HepG2 (cell line): ENCODE measurements at regions not wholly inside any gene's neighbourhood (a gene's known extent, or its start where the extent isn't known, plus 50 kb on each side); places are given as distances from the start of the nearest gene placed in this dataset.

Source experiments
- ATAC-seq: fragments of 200-7000 bp; cut with Tn5 transposase; 3 replicates; pipeline ENCODE4 v1.9.1; 2020; ENCODE audit warnings: mild to moderate bottlenecking, moderate library complexity
- BruUV-seq: library from RNA; stranded (reverse); fragments of 400-500 nt; replicated peaks from 2 replicates; lab custom pipeline; 2021; lab: Mats Ljungman, UMichigan
- CTCF ChIA-PET: fragments of 300-600 bp; formaldehyde crosslinking; extraction: SDS; loops from one replicate; lab custom pipeline; 2021; ENCODE audit warnings: low total read pairs, inconsistent platforms, low intra/inter-chr PET ratio; lab: Yijun Ruan, JAX
- POLR2A ChIA-PET: fragments of 350-600 bp; sonication (Branson Sonifier 250); formaldehyde crosslinking; loops from one replicate; lab custom pipeline; 2020; ENCODE audit warnings: antibody characterized with exemption, inconsistent platforms; lab: Yijun Ruan, JAX
- DNase-seq: peaks from one replicate; pipeline ENCODE4 v3.0.0-alpha.2; 2015; ENCODE audit warnings: low spot score
- FAIRE-seq: peaks from 3 replicates; lab custom pipeline; 2011; peaks lifted over from hg19 to GRCh38; lab: Jason Lieb, UNC
- H2AFZ ChIP-seq: one replicate; pipeline ENCODE4 v1.6.1; 2011; ENCODE audit warnings: low read length, inconsistent platforms
- H3K27ac ChIP-seq: fragments of 300-600 bp; 3 replicates; pipeline ENCODE4 v1.8.0; 2011; ENCODE audit warnings: mixed run types, mild to moderate bottlenecking, mixed read lengths, low read length, inconsistent platforms; ENCODE audit not compliant: insufficient read depth; ENCODE audit errors: extremely low read length
- H3K27me3 ChIP-seq, 2 experiments: fragments of 200-600 bp in 1 of 2; 2 replicates in 1 of 2; 3 replicates in 1 of 2; pipeline versions ENCODE4 v1.6.0 to v1.8.0; 2011; ENCODE audit warnings: low read length in 2 of 2, mild to moderate bottlenecking in 2 of 2, moderate library complexity in 2 of 2, inconsistent platforms in 1 of 2; ENCODE audit not compliant: insufficient read depth in 2 of 2, control insufficient read depth in 1 of 2
- H3K36me3 ChIP-seq, 2 experiments: fragments of 200-600 bp in 1 of 2; replicated peaks in 1 of 2; 2 replicates in 1 of 2; 3 replicates in 1 of 2; pipeline versions ENCODE4 v1.5.1 to v1.8.0; 2011; ENCODE audit warnings: low read length in 2 of 2, inconsistent platforms in 1 of 2; ENCODE audit not compliant: insufficient read depth in 2 of 2, control insufficient read depth in 1 of 2
- H3K4me1 ChIP-seq: 2 replicates; pipeline ENCODE4 v1.5.1; 2012; ENCODE audit warnings: low read length, inconsistent platforms; ENCODE audit not compliant: insufficient read depth
- H3K4me2 ChIP-seq: 2 replicates; pipeline ENCODE4 v1.6.0; 2011; ENCODE audit warnings: low read depth, low read length, inconsistent platforms
- H3K4me3 ChIP-seq, 3 experiments: fragments of 200-600 bp in 1 of 3; sonication (generic), shearing (Covaris generic) in 1 of 3; replicated peaks in 1 of 3; 2 replicates each; pipeline ENCODE4 v1.5.1; 2011 to 2016; ENCODE audit warnings: low read length in 3 of 3, inconsistent platforms in 2 of 3, low read depth in 2 of 3, mild to moderate bottlenecking in 2 of 3, control low read depth in 1 of 3, mixed read lengths in 1 of 3; ENCODE audit not compliant: insufficient read depth in 1 of 3
- H3K79me2 ChIP-seq: one replicate; pipeline ENCODE4 v1.6.1; 2011; ENCODE audit warnings: low read length, inconsistent platforms; ENCODE audit not compliant: insufficient read depth
- H3K9ac ChIP-seq: 2 replicates; pipeline ENCODE4 v1.6.0; 2011; ENCODE audit warnings: mild to moderate bottlenecking, low read depth, low read length, inconsistent platforms; ENCODE audit not compliant: insufficient read depth
- H3K9me3 ChIP-seq: 2 replicates; pipeline ENCODE4 v1.5.1; 2012; ENCODE audit warnings: mild to moderate bottlenecking, low read length
- H4K20me1 ChIP-seq: 2 replicates; pipeline ENCODE4 v1.6.0; 2011; ENCODE audit warnings: inconsistent platforms, mild to moderate bottlenecking, low read length, moderate library complexity; ENCODE audit not compliant: insufficient read depth
- CEBPB ChIP-seq: IDR thresholded peaks from 2 replicates; pipeline ENCODE4 v1.6.1; 2011; ENCODE audit warnings: low read depth, low read length, improper control_type of control experiment, borderline replicate concordance
- FOXM1 ChIP-seq: sonication (generic); formaldehyde crosslinking; IDR thresholded peaks from 2 replicates; pipeline ENCODE4 v1.5.0; 2020; ENCODE audit warnings: missing genetic modification reagents
- MAFF ChIP-seq: IDR thresholded peaks from 2 replicates; pipeline ENCODE4 v1.6.1; 2011; ENCODE audit warnings: low read depth, low read length, improper control_type of control experiment
- MAFK ChIP-seq, 2 experiments: IDR thresholded peaks in 1 of 2; conservative IDR thresholded peaks in 1 of 2; 2 replicates each; pipeline ENCODE4 v1.6.1; 2011; ENCODE audit warnings: improper control_type of control experiment in 2 of 2, low read length in 2 of 2
- NCOA1 ChIP-seq: sonication (generic); formaldehyde crosslinking; IDR thresholded peaks from 2 replicates; pipeline ENCODE4 v1.9.0; 2021; ENCODE audit warnings: missing genetic modification reagents
- ONECUT2 ChIP-seq: sonication (generic); formaldehyde crosslinking; IDR thresholded peaks from 2 replicates; pipeline ENCODE4 v1.4.0; 2020; ENCODE audit warnings: missing genetic modification reagents
- REPIN1 ChIP-seq: sonication (generic); formaldehyde crosslinking; IDR thresholded peaks from 2 replicates; pipeline ENCODE4 v1.8.0; 2022; ENCODE audit warnings: missing genetic modification reagents, low read depth, mild to moderate bottlenecking, borderline replicate concordance
- RXRB ChIP-seq: IDR thresholded peaks from 2 replicates; pipeline ENCODE4 v1.6.1; 2016; ENCODE audit warnings: borderline replicate concordance, missing genetic modification reagents, missing compliant biosample characterization
- SMYD3 ChIP-seq: sonication (generic); formaldehyde crosslinking; IDR thresholded peaks from 2 replicates; pipeline ENCODE4 v1.8.1; 2023; ENCODE audit warnings: mild to moderate bottlenecking, missing genetic modification reagents
- TBX2 ChIP-seq: sonication (generic); formaldehyde crosslinking; IDR thresholded peaks from 2 replicates; pipeline ENCODE4 v1.5.0; 2020; ENCODE audit warnings: missing genetic modification reagents, mild to moderate bottlenecking, borderline replicate concordance
- TEAD3 ChIP-seq: optimal IDR thresholded peaks from 2 replicates; pipeline ENCODE3; 2016; ENCODE audit warnings: borderline replicate concordance
- YY1 ChIP-seq: IDR thresholded peaks from 2 replicates; pipeline ENCODE4 v1.6.1; 2011; ENCODE audit warnings: low read length, low read depth, moderate library complexity, mild to moderate bottlenecking; ENCODE audit not compliant: insufficient read depth, insufficient replicate concordance
- ZNF501 ChIP-seq: sonication (generic); formaldehyde crosslinking; IDR thresholded peaks from 2 replicates; pipeline ENCODE4 v1.5.1; 2020; ENCODE audit warnings: mild to moderate bottlenecking, moderate library complexity, missing genetic modification reagents
- ZNF615 ChIP-seq: sonication (generic); formaldehyde crosslinking; IDR thresholded peaks from 2 replicates; pipeline ENCODE4 v1.5.0; 2020; ENCODE audit warnings: mild to moderate bottlenecking, missing genetic modification reagents, borderline replicate concordance
- ZNF879 ChIP-seq: sonication (generic); formaldehyde crosslinking; IDR thresholded peaks from 2 replicates; pipeline ENCODE4 v1.8.1; 2023; ENCODE audit warnings: missing genetic modification reagents
- ZSCAN21 ChIP-seq: sonication (generic); formaldehyde crosslinking; IDR thresholded peaks from 2 replicates; pipeline ENCODE4 v1.8.0; 2022; ENCODE audit warnings: mild to moderate bottlenecking, missing genetic modification reagents, moderate library complexity, borderline replicate concordance
- WGBS: methylation state at CpG from one replicate; pipeline ENCODE4 v1.1.6; 2017; ENCODE audit warnings: low lambda C conversion rate; 5-methylcytosine and 5-hydroxymethylcytosine counted together
- in situ Hi-C: cut with HindIII; loops from 2 replicates; pipeline ENCODE4 v1.10.0; 2017; ENCODE audit warnings: low pct_unique_long_range_greater_than_20kb; ENCODE audit not compliant: extremely low pct_ligation_motif_present
- intact Hi-C: fragments of 100-400 bp; cut with micrococcal nuclease; formaldehyde crosslinking; loops from one replicate; pipeline ENCODE4 v1.10.0; 2022; ENCODE audit not compliant: unreplicated experiment
- TF ChIP-seq, protein P1 (sequence below): sonication (generic); formaldehyde crosslinking; IDR thresholded peaks from 2 replicates; pipeline ENCODE4 v1.4.0; 2020; ENCODE audit warnings: missing genetic modification reagents
- TF ChIP-seq, protein P2 (sequence below): sonication (generic); formaldehyde crosslinking; IDR thresholded peaks from 2 replicates; pipeline ENCODE4 v1.8.1; 2023; ENCODE audit warnings: mild to moderate bottlenecking, missing genetic modification reagents

DNA sequence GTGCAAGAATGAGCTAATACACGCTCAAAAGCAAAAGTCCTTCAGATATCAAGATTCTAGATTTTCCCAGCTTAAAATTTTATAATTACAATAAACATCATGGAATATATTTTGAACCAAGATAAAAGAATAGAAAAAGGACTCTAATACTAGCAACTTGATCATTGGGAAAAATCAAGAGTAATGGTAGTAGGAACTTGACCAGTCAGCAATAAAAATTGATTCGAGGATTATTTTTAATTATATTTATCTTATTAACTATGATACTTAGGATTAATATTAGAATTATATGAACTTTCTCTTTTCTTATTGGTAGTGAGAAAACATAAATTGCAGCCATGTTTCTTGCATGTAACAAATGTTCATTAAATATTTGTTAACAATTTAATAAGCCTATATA lies 152.0 kb downstream of the GNAI1 start:
- no peak for DNase-seq
- intact Hi-C loops (no loop called here), in situ Hi-C loops (loop anchor here (10.0 kb wide), 2 partner anchors 152 to 232 kb away; partner anchors contain the start of gene GNAI1)
- no peak for ATAC-seq
- Histone ChIP-seq H3K27me3 (no peaks in the 10 kb centered on the region), H3K4me3 (no peak overlapping the region), H2AFZ (no peak overlapping the region), H3K4me1 (no peaks in the 10 kb centered on the region), H3K9ac (no peak overlapping the region), H3K27ac (no peak overlapping the region), H3K4me2 (no peak overlapping the region), H3K79me2 (no peaks in the 10 kb centered on the region), H4K20me1 (no peaks in the 10 kb centered on the region), H3K9me3 (no peaks in the 10 kb centered on the region), H3K36me3 (no peaks in the 10 kb centered on the region)
- no TSS peak for BruUV-seq
- TF ChIP-seq MAFF: peak; percentile 62
- no peak for TF ChIP-seq TBX2 (CRISPR knock-in tag)
- TF ChIP-seq MAFK (conservative IDR thresholded peaks at IDR 0.05 in 1 of 2, IDR thresholded peaks at IDR 0.05 in 1 of 2; ENCODE audit: low read length in 2 of 2): peak; percentile 47 to 74; a peak in 3 of 4 replicates
- CTCF ChIA-PET: no interaction called here
- POLR2A ChIA-PET: no interaction called here
- WGBS: 29% methylated on average over 2 of the region's 2 CpGs
- no peak for FAIRE-seq

DNA sequence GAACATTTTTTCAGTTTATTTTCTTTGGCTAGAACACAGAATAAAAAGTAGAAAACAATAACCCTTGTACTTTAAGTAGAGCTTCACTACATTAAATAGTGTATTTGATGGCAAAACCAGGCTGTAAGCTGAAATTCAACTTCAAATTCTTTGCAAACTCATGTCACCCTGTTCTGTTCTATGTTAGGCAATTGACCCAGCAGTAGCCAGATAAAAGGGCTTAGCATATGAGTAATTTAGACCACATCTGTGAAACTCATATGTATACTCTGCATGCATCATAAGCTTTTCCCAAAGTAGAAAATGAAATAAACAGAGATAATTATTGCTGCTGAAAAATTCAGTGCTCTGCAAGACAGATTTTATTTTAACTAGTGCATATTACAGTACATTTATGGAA lies 150.2 kb downstream of the GNAI1 start:
- intact Hi-C loops: no loop called here
- Histone ChIP-seq H3K9ac (no peak overlapping the region), H3K9me3 (no peaks in the 10 kb centered on the region), H2AFZ (no peak overlapping the region), H3K79me2 (no peaks in the 10 kb centered on the region), H3K27me3 (no peaks in the 10 kb centered on the region), H3K27ac (no peak overlapping the region), H3K4me2 (no peak overlapping the region), H3K4me1 (no peaks in the 10 kb centered on the region), H4K20me1 (no peaks in the 10 kb centered on the region), H3K4me3 (no peak overlapping the region), H3K36me3 (no peaks in the 10 kb centered on the region)
- ATAC-seq (no peak), DNase-seq (no peak), FAIRE-seq (no peak)
- in situ Hi-C loops: loop anchor here (10.0 kb wide), 2 partner anchors 150 to 230 kb away; partner anchors contain the start of gene GNAI1
- ChIA-PET POLR2A (no interaction called here), CTCF (no interaction called here)
- no TSS peak for BruUV-seq
- TF ChIP-seq ONECUT2 (no peak), ZNF501 (no peak), CEBPB (no peak), YY1 (no peak), RXRB (CRISPR knock-in tag) (no peak), ZSCAN21 (CRISPR knock-in tag) (no peak), TEAD3 (CRISPR knock-in tag) (no peak), SMYD3 (CRISPR knock-in tag) (no peak), NCOA1 (CRISPR knock-in tag) (no peak), ZNF615 (no peak), ZNF879 (CRISPR knock-in tag) (no peak), FOXM1 (CRISPR knock-in tag) (no peak), REPIN1 (CRISPR knock-in tag) (no peak)
- TF ChIP-seq, protein P1, sequence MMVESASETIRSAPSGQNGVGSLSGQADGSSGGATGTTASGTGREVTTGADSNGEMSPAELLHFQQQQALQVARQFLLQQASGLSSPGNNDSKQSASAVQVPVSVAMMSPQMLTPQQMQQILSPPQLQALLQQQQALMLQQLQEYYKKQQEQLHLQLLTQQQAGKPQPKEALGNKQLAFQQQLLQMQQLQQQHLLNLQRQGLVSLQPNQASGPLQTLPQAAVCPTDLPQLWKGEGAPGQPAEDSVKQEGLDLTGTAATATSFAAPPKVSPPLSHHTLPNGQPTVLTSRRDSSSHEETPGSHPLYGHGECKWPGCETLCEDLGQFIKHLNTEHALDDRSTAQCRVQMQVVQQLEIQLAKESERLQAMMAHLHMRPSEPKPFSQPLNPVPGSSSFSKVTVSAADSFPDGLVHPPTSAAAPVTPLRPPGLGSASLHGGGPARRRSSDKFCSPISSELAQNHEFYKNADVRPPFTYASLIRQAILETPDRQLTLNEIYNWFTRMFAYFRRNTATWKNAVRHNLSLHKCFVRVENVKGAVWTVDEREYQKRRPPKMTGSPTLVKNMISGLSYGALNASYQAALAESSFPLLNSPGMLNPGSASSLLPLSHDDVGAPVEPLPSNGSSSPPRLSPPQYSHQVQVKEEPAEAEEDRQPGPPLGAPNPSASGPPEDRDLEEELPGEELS (CRISPR knock-in tag): no peak
- TF ChIP-seq, protein P2, sequence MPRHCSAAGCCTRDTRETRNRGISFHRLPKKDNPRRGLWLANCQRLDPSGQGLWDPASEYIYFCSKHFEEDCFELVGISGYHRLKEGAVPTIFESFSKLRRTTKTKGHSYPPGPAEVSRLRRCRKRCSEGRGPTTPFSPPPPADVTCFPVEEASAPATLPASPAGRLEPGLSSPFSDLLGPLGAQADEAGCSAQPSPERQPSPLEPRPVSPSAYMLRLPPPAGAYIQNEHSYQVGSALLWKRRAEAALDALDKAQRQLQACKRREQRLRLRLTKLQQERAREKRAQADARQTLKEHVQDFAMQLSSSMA (CRISPR knock-in tag): no peak
